CD4-positive, alpha-beta T cell treated with Interleukin-12 subunit alpha and Interleukin-12 subunit beta, for 1 hour (primary cell): ENCODE measurements at regions not wholly inside any gene's neighbourhood (a gene's known extent, or its start where the extent isn't known, plus 50 kb on each side); places are given as distances from the start of the nearest gene placed in this dataset.

ENCODE experiments used
- DNase-seq: peaks from one replicate; pipeline ENCODE4 v3.0.0-alpha.2; 2020

DNA sequence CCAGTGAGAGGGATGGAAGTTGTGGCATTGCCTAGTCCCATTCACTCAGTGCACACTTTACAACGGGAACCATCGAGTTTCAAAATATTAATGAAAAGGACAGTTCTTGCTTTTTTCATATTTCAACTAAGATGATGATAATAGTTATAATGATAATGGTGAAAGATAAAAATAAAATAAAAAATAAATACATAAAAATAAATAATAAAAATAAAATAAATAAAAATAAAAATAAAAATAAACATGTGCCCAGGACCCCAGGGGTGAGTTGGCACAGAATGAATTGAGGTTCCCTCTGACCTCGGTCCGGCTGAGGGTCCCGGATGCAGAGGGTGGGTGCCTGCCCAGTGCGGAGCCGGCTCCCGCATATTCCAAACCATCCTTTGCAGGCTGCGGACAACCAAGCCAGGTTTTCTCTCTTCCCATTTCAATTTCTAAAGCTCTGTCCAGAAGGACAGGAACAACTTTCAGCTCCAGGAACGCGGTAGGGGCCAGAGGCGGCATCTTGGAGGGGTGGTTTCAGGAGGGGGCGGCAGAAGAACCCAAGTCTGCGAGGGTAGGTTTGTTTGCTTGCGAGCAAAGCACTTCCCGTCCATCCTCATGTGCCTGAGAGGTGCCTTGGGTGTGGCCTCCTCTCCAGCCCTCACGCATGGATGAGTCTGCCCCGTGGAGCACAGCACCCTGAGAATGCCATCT, 236.8 kb downstream of the DLL1 start:
- DNase-seq = no peak

DNA sequence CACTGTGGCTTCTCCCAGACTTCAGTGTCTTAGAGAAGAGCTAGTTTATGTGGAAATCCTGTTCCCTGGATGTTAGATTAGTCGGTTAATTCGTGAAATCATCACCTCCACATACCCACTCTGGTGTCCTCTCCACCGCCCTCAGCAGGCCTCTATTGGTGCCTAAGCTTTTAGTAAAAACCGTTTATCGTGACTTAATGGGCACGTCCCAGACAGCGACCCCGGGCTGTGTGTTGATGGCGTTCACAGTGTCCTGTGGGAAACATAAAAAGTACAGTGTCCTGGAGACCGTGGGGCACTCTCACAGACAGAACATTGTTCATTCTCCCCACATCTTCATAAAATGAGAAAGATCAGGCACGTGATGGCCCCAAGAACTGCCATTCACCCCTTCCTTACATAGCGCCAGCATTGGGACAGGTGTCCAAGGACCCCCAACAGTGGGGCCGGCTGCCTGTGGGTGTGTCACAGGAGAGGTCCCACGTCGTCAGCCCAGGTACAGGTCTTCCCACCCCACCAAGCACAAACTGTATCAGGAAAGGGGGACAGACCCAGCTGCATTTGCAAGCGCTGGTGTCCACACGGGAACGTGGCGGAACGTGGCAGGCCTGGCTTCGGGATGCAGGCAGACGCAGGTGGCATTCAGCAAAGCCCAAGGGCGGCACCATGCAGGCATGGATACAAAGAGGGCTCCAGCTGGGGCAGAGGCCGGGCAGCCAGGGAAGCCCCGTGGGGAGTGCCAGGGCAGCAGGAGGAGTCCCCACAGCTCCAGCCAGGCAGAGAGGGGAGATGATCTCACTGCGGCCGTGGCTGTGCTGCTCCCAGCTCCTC, 237.7 kb downstream of the DLL1 start:
- no peak for DNase-seq

DNA sequence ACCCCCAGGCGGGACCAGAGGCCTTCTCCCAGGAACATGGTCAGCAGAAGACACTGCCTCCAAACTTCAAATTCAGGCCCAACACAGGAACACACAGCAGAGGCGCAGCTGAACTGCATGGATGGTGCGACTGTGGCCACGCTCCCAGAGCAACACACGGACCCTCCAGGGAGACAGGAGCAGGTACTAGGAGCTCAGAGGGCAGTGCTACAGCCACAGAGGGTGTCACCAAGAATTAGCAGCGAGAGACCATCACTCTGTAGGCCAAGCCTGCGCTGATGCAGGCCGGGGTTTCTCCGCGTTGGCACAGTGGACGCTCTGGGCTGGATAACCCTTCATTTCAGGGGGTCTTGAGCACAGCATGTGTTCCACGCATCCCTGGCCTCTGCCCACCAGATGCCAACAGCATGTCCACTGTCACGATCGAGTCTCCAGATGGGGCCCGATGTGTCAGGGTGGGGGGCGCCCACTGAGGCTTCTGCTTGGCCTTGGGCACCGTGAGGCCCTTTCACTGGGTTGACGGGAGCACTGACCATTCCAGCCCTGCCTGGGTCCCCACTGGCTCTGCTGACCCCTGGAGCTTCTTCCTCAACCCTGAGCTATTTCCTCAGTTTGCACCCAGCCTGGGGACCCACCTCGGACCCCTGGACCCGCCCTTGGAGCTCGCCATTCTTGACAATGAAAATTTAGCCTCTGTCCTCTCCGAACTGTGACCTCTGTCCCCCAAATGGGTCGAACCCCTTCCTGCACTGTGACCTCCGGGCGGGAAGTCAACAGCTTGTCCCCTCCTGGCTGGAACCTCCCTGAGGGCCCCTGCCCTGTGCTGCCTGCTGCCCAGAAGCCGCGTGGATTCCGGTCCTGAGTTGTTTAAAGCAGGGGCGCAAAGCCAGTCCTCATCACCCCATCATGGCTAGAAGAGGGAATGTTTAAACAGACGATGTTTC, 239.4 kb downstream of the DLL1 start:
- DNase-seq = no peak

DNA sequence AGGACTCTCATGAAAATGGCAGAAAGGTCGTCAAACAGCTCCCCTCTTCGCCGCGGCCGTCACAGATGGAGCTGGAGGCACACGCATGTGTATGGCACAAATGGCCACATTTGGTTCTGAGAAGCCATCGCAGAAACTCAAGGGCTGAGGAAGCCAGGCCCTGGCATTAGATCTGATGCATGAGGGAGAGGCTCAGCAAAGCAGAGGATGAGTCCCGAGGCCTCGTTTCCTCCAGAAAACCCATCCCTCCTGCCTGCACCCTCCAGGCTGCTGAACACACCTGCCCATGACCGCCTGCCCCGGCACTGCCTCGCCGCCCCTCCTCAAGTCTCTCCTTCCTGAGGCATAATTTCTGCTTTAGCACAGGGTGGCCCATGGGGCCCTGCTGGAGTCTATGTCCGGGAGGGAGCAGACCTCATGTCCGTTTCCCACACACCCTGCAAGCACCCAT, 240.3 kb downstream of the DLL1 start:
- no peak for DNase-seq

DNA sequence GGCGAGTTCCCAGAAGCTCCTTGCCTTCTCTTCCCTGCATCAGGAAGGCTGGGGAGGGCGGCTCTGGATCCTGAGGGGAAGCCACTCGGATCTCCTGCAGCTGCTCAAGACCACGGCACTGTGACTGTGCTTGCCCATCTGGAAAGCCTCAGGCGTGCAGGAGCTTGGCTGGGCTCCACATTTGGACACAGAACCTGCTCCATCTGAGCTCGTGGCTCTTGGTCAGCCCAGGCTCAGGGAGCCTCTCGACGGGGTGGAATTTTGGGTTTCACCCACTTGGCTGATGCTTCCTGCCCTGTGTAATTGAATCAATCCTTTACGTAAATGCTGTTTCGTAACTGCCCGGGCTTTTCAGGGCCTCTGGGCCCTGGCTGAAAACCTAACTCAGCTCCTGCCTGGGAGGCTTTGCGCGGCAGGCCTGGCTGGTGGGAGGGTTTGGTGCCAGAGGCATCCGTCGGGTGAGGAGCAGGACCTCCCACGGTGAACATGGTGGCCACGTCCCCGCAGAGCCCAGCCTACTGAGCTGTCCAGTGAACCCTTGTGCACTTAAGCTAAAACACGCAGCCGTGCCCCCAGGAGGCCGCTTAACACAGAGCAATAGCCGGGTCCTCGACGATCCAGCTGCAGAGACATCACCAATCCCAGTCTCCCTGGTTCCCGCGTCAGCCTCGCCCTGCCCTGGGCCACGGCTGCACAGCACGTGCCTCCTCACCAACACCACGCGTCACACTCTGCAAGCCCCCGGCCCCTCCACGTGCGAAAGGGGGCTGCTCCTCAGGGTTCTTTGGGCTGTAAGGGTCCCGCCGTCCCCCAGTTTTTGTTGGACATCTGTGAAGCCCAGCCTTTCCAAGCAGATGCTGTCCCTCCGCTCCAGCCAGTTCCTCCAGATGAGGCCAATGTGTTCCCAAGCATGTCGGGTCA, 241.0 kb downstream of the DLL1 start:
- no peak for DNase-seq

DNA sequence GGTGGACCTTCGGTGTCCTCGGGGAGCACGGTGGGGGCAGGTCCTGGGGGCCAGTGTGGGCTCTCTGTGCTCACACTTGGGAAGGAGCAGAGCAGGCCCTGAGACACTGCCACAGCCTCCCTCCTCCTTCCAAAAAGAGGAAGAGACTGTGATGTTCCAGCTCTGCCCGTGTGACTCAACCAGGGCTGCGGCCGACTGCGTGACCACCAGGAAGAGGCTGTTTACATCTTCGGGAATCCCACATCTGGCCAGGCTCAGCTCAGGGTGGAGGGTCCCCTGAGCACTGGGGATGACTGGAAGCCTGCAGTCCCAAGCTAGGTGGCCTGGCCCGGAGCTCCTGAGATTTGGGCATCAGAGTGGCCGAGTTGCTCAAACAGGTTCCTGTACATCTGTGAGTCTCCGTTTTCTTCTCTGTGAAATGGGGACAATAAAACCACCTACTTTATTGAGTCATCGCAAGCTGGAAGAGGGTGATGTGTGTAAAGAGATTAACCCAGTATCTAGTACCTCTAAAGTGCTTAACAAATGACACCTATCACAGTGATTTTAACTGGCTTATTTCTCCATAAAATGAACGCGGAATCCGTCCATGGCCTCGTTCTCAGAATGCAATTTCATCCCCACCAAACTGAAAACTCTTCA, 242.1 kb downstream of the DLL1 start:
- peak; percentile 8 for DNase-seq

DNA sequence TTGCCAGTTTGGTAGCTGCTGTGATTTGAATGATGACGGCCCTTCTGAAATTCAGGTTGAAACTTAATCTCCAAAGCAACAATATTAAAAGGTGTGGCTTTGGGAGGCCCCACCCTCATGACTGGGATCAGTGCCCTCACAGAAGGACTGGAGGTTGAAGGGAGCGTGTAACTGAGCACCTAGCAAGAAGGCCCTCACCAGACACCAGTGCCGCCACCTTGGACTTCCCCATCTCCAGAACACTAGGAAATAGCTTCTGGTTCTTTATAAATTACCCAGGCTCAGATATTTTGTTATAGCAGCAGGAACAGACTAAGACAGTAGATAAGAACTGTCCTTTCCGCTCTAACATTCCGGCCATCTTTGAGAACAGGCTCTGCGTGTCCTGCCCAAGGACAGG, 243.1 kb downstream of the DLL1 start:
- DNase-seq = no peak

DNA sequence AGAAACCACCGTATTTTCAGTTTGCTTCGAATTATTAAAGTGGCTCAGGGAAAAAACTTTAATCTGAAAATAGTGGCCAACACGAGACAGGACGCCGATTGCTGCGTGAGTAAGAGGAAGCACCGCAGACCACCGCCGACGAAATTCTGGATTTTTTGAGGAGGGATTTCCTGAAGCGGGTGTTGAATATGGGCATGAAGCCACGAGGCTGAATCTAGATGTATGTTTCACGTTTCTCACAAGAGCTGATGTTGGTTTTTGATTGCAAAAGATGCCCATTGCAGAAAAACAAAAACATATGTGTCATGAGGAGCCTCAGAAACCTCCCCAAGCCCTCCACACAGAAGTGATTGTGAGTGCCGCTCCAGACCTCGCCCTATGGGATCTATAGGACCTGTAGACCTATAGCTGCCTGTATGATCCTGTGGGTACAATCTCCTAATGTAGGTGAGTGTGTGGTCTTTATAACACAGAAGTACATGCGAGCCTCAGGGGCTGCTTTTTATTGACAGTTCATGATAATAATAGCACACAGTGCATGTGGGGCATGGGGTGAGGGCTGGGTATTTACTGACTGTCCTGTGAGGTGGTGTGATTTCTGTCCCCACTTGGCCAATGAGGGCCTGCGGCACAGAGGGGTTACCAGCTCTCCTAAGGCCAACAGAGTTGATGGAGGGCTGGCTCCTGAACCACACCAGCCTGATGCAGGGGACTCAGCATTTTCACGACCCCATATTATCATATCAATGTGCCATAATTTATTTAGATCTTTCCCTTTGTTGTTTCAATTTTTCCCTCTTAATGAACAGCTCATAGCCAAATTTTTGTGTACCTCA, 243.9 kb downstream of the DLL1 start:
- no peak for DNase-seq

DNA sequence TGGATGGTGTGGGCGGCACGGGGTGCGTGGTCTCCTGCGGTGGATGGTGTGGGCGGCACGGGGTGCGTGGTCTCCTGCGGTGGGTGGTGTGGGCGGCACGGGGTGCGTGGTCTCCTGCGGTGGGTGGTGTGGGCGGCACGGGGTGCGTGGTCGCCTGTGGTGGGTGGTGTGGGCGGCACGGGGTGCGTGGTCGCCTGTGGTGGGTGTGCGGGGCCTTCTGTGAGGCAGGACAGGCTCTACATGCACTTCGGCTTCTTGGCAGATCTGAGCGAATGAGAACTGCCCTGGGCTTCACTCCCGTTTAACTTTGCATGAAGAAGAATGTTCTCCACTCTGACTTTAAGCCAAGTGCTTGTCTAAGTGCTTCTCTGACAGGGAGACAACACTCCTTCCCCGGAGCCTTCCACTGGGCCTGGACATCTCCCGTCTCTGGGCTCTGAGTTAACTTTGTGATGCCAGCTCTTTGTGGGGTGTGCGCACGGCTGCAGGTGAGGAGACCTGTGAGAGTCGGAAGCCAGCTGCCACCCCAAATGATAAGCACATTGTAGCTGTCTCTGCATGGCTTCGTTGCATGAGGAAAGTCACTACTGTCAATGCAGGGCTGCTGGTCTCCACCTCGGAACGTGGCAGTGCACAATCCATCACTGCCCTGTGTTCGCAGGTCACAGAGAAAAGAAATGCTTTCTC, 244.8 kb downstream of the DLL1 start:
- DNase-seq = no peak

DNA sequence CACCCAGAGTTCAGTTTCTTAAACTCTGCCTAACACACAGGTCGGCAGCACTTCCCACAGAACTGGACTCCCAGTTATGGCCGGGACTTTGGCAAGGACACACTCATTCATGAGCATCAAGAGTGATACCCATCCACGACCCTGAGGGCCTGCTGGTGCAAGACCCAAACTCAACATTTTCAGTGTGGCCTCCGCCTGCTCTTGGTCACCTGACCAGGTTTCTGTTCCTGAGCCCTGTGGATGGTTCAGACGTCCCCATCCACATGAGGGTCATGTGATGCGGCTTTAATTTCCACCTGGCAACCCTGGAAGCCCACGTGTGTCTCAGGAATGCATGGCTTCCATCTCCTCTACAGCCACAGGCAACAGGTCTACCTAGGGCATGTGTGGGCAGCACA, 245.3 kb downstream of the DLL1 start:
- no peak for DNase-seq

DNA sequence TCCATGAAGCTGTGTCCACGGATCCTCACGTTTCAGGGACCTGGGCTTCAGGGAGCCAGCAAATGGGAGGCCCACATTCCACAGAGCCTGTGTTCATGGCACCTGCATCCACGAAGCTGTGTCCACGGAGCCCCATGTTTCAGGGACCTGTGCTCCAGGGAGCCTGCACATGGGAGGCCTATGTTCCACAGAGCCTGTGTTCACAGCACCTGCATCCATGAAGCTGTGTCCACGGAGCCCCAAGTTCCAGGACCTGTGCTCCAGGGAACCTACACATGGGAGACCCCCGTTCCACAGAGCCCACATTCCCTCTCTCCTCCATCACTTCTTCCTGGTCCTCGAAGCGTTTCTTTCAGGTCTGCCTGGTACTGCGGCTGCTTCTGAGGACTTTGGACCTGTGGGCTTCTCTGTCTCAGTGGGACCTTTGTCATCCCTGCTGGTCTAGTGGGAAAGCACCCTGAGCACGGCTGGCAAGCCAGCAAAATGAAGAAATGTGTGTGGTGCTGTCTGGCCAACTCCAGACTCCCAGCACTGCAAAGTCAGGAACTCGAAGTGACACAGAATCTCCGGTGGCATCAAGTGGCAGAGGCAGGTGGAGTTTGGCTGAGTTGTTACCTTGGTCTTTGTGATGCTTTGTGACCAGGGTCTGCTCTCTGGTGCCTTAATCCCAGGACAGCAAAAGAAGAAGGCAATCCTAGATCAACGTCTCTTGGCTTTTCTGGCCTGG, 245.9 kb downstream of the DLL1 start:
- DNase-seq = no peak

DNA sequence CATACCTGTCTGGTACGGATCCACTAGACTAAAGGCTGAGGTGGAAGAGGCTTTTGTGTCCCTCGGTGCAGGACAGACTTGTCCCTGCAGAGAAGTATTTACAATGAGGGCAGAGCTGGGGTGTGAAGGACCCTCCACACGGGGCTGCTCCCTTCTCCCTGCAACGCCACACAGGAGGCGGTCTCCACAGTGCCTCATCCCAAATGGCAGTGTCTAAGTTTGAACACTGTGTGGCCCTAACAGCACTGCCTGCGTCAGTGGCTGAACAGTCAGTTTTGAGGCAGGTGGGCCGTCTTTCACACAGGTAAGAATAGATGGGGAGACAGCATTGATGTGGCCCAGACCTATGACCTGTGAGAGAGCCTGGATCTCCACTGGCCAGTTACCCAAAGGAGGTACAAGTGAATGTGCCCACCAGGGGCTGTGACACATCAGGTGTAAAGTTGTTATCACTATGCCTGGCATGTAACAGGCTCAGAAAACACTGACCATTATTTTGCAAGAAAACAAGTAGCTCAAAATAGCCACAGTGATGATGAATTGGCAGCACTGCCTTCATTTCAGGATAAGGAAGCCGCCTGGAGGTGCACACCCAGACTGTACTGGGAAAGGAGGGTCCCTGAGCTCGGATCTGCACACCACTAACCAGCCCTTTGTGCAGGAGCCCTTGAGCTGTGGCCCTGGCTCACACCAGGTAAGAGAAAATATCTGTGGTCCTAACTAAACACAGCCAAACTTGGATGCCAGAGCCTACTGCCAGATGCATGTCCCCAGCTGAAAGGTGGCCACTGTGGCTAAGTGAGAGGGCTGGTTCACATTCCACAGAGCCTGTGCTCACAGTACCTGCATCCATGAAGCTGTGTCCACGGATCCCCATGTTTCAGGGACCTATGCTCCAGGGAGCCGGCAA, 246.7 kb downstream of the DLL1 start:
- DNase-seq = no peak

DNA sequence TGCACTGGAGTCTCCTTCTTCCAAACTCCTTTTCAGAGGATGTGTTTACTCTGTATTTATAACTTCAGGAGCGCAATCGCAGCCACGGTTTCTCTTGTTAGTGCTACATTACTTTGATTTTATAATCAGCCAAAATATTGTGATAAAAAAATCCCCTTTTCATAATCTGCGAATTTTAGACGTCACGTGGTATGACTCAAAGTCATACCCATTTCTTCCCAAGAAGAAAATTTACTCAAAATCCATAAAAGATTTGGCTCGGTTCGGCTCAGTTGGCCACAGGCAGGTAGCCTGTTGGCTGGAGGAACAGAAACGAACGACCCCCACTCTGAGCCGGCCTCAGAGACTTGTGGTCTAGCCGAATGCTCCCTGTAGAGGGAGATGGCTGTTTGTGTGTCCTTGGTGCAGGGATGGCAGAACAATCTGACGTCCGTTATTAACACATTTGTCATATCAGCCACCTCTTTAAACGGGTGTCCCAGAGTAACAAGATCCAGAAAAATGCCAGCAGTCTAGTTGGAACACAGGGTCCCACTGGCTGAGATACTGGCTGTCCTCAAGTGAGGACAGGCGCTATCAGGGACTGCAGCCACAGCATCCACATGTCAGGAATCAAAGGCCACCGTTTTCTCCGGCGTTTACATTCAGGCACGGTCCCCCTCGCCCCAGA, 247.6 kb downstream of the DLL1 start:
- no peak for DNase-seq

DNA sequence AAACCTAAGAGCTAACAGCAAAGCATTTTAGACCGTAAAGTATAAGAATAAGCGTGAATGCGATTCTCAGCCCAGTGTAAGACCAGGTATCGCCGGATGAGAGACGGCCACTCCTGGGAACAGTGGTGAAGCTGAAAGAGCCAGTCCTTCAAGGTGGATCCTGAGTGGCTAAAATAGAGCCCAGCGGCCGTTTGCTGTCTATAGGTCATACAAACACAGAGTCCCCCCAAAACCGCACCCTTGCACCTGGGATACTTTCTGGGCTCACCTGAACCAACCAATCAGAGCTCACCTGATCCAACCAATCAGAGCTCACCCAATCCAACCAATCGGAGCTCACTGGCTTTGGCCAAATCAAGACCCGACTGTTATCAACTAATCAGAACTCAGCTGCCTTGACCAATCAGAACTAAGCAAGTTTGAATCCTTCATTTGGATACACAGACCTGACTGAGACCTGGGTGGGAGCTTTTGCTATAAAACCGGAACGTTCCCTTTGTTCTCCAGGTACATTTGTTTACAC, 248.2 kb downstream of the DLL1 start:
- DNase-seq = no peak

DNA sequence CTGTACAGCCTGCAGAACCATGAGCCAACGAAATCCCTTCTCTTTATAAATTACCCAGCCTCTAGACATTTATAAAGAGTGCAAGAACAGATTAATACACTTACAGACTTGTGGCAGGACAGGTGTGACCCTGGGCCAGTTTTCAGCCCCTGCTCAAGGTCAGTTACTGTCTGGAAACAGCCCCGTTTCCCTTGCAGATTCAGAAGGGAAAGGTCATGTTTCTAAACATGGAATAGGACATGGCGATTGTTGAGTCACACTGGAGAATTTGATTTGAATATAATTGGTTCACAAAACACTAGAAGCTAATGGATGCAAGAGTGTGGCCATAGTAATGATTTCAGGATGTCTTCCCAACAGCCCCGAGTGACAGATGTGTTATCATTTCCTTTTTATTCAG, 248.8 kb downstream of the DLL1 start:
- DNase-seq = no peak

DNA sequence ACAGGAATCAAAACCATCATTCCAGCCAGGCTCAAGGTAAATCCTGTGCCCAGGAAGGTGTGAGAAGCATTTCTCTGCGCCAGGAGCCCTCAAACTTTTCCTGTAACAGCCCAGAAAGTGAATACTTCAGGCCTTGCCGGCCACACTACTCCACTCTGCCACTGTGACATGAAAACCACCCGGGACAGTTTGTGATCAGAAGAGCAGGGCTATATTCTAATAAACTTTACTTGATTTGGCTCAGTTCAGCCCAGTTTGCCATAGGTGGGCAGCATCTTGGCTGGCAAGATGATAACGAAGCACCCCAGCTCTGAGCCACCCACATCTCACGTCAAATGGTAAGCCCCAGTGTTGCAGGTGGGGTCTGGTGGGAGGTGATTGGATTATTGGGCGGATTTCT, 249.4 kb downstream of the DLL1 start:
- no peak for DNase-seq

DNA sequence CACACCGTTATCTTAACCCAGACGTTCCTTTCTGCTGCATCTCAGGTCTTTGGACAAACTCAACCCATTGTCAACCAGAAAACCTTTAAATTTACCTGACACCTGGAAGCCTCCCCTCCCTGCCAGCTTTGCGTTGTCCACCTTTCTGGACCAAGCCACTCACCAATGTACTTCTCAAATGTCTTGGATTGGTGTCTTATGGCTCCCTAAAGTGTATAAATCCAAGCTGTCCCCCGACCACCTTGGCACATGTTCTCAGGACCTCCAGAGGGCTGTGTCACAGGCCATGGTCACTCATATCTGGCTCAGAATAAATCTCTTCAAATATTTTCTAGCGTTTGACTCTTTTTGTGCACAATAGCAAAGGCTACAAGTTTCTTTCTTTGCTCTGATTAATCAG, 250.0 kb downstream of the DLL1 start:
- DNase-seq = no peak
